Fibroblast of lung (primary cell): ENCODE measurements at regions not wholly inside any gene's neighbourhood (a gene's known extent, or its start where the extent isn't known, plus 50 kb on each side); places are given as distances from the start of the nearest gene placed in this dataset.
A peak's percentile ranks its signal among the peaks of the same experiment; 100 is the strongest.

Experiments used
- DNase-seq, 2 donors: peaks; one replicate each; pipeline versions ENCODE4 v3.0.0 to v3.0.0-alpha.2; 2010; ENCODE audit warnings: low read depth in 2 of 2
- H2AFZ ChIP-seq: 2 replicates; pipeline ENCODE4 v1.5.1; 2012; ENCODE audit warnings: low read length, control low read depth, inconsistent platforms
- H3K27ac ChIP-seq: 2 replicates; pipeline ENCODE4 v1.5.1; 2011; ENCODE audit warnings: low read length, control low read depth; ENCODE audit not compliant: insufficient read depth
- H3K27me3 ChIP-seq: 2 replicates; pipeline ENCODE4 v1.5.1; 2011; ENCODE audit warnings: mild to moderate bottlenecking, low read length; ENCODE audit not compliant: control insufficient read depth, insufficient read depth
- H3K36me3 ChIP-seq: 2 replicates; pipeline ENCODE4 v1.5.1; 2011; ENCODE audit warnings: low read length; ENCODE audit not compliant: control insufficient read depth, insufficient read depth
- H3K4me1 ChIP-seq: 2 replicates; pipeline ENCODE4 v1.5.1; 2011; ENCODE audit warnings: low read length; ENCODE audit not compliant: control insufficient read depth, insufficient read depth; ENCODE audit errors: extremely low read depth
- H3K4me2 ChIP-seq: 2 replicates; pipeline ENCODE4 v1.5.1; 2011; ENCODE audit warnings: low read length, control low read depth; ENCODE audit not compliant: insufficient read depth; ENCODE audit errors: extremely low read depth
- H3K4me3 ChIP-seq, 4 experiments: fragments of 200-600 bp in 1 of 4; sonication (generic) in 1 of 4; replicated peaks in 1 of 4; 2 replicates each; pipeline ENCODE4 v1.5.1; 2011 to 2016; ENCODE audit warnings: low read length in 4 of 4, low read depth in 3 of 4, mild to moderate bottlenecking in 3 of 4, control low read depth in 2 of 4, inconsistent platforms in 1 of 4, mixed read lengths in 1 of 4; ENCODE audit not compliant: insufficient read depth in 1 of 4; ENCODE audit errors: control extremely low read depth in 1 of 4
- H3K79me2 ChIP-seq: 2 replicates; pipeline ENCODE4 v1.5.1; 2012; ENCODE audit warnings: mild to moderate bottlenecking, low read length, inconsistent platforms; ENCODE audit not compliant: control insufficient read depth, insufficient read depth
- H3K9ac ChIP-seq: 2 replicates; pipeline ENCODE4 v1.5.1; 2011; ENCODE audit warnings: mild to moderate bottlenecking, low read length, control low read depth; ENCODE audit not compliant: insufficient read depth
- H3K9me3 ChIP-seq: 2 replicates; pipeline ENCODE4 v1.5.1; 2012; ENCODE audit warnings: low read depth, low read length; ENCODE audit not compliant: control insufficient read depth, insufficient read depth
- H4K20me1 ChIP-seq: 2 replicates; pipeline ENCODE4 v1.5.1; 2011; ENCODE audit warnings: low read length; ENCODE audit not compliant: control insufficient read depth, insufficient read depth; ENCODE audit errors: extremely low read depth
- EZH2 ChIP-seq: IDR thresholded peaks from 2 replicates; pipeline ENCODE4 v1.5.1; 2012; ENCODE audit warnings: low read length, control low read depth, mild to moderate bottlenecking; ENCODE audit errors: missing control alignments
- TF ChIP-seq, protein P1 (sequence below), 2 donors: IDR thresholded peaks in 1 of 2; conservative IDR thresholded peaks in 1 of 2; 1 replicate in 1 of 2; 2 replicates in 1 of 2; pipeline ENCODE4 v1.5.1; 2011 to 2012; ENCODE audit warnings: low read length in 2 of 2, control low read depth in 1 of 2, inconsistent platforms in 1 of 2, low read depth in 1 of 2, mild to moderate bottlenecking in 1 of 2

DNA sequence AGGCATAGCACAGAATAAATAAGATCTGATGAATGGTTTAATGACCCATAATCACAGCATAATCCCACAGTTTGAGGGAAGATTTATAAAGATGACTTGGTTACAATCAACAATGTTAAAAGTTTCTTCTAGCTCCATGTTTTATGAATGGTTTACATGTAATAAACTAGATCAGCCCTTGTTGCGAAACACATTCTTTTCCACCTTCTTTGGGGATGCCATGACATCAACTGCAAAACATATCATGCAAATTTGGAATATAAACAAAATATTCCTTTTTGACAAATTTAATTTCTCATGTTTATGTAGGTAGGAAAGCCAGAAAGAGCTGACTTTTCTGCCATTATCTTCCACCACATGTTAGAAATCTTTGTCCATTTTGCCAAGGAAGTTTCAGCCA is 979.5 kb downstream of the MAT2B start:
- Histone ChIP-seq H3K9ac (no peak overlapping the region), H3K27me3 (no peaks in the 10 kb centered on the region), H3K36me3 (no peaks in the 10 kb centered on the region), H3K27ac (no peak overlapping the region), H3K4me2 (no peak overlapping the region), H3K79me2 (no peaks in the 10 kb centered on the region), H2AFZ (no peak overlapping the region), H3K9me3 (no peaks in the 10 kb centered on the region), H4K20me1 (no peaks in the 10 kb centered on the region), H3K4me1 (no peaks in the 10 kb centered on the region), H3K4me3 (no peak overlapping the region)
- no peak for DNase-seq
- TF ChIP-seq, protein P1, sequence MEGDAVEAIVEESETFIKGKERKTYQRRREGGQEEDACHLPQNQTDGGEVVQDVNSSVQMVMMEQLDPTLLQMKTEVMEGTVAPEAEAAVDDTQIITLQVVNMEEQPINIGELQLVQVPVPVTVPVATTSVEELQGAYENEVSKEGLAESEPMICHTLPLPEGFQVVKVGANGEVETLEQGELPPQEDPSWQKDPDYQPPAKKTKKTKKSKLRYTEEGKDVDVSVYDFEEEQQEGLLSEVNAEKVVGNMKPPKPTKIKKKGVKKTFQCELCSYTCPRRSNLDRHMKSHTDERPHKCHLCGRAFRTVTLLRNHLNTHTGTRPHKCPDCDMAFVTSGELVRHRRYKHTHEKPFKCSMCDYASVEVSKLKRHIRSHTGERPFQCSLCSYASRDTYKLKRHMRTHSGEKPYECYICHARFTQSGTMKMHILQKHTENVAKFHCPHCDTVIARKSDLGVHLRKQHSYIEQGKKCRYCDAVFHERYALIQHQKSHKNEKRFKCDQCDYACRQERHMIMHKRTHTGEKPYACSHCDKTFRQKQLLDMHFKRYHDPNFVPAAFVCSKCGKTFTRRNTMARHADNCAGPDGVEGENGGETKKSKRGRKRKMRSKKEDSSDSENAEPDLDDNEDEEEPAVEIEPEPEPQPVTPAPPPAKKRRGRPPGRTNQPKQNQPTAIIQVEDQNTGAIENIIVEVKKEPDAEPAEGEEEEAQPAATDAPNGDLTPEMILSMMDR (conservative IDR thresholded peaks at IDR 0.05 in 1 of 2, IDR thresholded peaks at IDR 0.05 in 1 of 2; ENCODE audit: low read depth in 1 of 2, low read length in 2 of 2): no peak
- TF ChIP-seq EZH2: no peak

DNA sequence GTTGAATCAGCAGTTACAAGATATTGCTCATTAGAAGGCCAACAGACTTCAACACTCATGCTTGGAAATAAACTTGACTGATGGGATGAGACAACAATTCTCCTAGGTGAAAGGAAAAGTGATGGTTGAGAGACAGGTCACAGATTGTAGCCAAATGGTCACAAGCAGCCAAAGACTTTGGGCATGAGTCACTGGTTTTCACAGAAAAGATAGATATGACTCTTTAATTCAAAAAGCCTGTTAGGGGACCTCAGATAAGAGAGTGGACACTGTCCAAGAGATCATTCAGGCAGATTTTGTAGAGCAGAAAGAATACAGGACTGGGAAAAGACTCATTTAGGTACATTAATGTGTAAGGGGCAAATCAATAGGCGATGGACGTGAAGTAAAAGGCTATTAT is 982.5 kb downstream of the MAT2B start:
- H3K79me2 ChIP-seq: no peaks in the 10 kb centered on the region
- TF ChIP-seq, protein P1 (conservative IDR thresholded peaks at IDR 0.05 in 1 of 2, IDR thresholded peaks at IDR 0.05 in 1 of 2; ENCODE audit: low read depth in 1 of 2, low read length in 2 of 2): no peak
- no peak for TF ChIP-seq EZH2
- H3K27me3 ChIP-seq: no peaks in the 10 kb centered on the region
- H3K27ac ChIP-seq: no peak overlapping the region
- H4K20me1 ChIP-seq: no peaks in the 10 kb centered on the region
- no peak overlapping the region for H2AFZ ChIP-seq
- no peak overlapping the region for H3K4me2 ChIP-seq
- H3K9me3 ChIP-seq: no peaks in the 10 kb centered on the region
- H3K4me3 ChIP-seq: no peak overlapping the region
- peak in 1 of 2 donors; percentile 54 for DNase-seq
- H3K9ac ChIP-seq: no peak overlapping the region
- no peaks in the 10 kb centered on the region for H3K4me1 ChIP-seq
- H3K36me3 ChIP-seq: no peaks in the 10 kb centered on the region

DNA sequence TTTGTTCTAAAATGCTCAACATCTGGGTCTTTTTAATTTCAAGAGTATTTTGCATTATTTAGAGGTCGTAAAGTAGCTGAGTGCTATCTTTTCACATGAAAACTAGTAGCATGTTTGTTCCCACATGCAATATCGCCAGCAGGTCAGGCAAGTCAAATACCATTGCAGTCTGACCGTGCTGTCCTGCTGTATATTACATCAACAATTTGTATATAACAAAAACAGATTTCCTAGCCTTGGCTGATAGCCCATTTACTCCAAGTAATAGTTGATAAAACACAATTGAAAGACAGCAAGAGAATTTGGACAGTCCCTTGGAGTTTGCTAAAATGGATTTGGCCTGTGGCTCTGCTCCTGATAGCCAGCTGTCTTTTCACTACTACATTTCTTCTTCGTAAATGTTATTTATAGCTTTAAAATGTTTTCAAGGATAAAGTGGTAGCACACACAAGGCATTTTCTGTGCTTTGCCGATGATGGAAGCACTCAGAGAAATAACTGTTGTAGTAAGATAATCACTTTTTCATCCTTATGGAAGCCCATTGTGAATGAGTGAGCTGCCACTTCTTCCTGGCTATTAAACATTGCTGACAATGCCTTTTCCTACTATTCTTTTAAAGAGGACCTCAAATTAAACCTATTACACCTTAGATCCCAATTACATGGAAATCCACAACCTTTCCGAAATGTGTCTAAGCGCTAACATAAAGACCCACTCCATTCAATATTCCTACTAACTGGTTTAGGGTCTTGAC is 992.1 kb downstream of the MAT2B start:
- H3K9me3 ChIP-seq: no peaks in the 10 kb centered on the region
- no peaks in the 10 kb centered on the region for H3K36me3 ChIP-seq
- no peak for TF ChIP-seq EZH2
- TF ChIP-seq, protein P1 (conservative IDR thresholded peaks at IDR 0.05 in 1 of 2, IDR thresholded peaks at IDR 0.05 in 1 of 2; ENCODE audit: low read depth in 1 of 2, low read length in 2 of 2): no peak
- H3K27me3 ChIP-seq: no peaks in the 10 kb centered on the region
- DNase-seq: peak in 1 of 2 donors; percentile 56
- no peak overlapping the region for H3K9ac ChIP-seq
- no peaks in the 10 kb centered on the region for H4K20me1 ChIP-seq
- H3K4me3 ChIP-seq: no peak overlapping the region
- no peaks in the 10 kb centered on the region for H3K4me1 ChIP-seq
- H3K4me2 ChIP-seq: no peak overlapping the region
- H3K27ac ChIP-seq: no peak overlapping the region
- no peaks in the 10 kb centered on the region for H3K79me2 ChIP-seq
- H2AFZ ChIP-seq: no peak overlapping the region
